GM18858 (cell line): ENCODE measurements at regions not wholly inside any gene's neighbourhood (a gene's known extent, or its start where the extent isn't known, plus 50 kb on each side); places are given as distances from the start of the nearest gene placed in this dataset.
"Not testable (repeated sequence)": the region's sequence is repeated elsewhere in the genome, so short reads cannot be mapped to it uniquely, and the experiment has no call there.

ENCODE experiments used
- ATAC-seq: cut with Tn5 transposase; IDR thresholded peaks from one replicate; pipeline ENCODE4 v1.9.1; 2021; ENCODE audit not compliant: unreplicated experiment

DNA sequence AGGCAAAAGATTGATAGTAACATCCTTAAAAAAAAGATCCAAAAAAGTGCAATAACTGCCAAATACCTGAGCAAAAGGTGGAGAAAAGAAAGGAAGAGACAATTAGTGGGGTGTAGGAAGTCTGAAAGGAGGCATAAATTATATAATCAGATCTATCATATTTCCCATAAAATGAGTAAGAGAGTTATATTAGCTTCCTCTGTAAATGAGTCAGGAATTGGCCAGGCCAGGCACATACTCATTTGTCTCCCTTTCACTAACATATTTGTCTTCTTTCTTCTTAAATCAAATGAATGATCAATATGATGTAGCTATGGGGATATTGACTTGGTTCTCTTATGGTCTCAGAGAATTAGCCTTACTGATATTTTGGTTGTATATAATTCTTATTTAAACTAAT is 292.3 kb upstream of the CADM2 start:
- no peak for ATAC-seq

- ATAC-seq = no peak
Observed at GRCh38 chr3:84679211-84679610, 279.6 kb upstream of the CADM2 start.

DNA sequence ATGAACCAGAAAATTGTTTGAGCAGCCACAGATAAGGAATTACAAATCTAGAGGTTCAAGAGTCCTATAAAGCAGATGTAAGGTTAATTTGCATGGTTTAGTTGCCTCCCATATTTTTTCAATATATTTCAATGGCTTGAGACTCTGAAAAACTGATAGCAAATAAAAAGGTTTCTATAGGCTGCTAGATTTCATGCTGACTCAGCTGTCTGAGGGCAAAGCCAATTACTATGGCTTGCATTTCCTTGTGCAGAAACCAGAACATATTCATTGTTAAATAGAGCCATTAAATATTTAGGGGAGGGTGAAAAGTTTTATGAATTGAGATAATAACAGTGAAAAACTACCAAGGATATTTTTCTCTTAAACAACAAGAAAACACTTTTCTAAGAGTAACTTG is 278.1 kb upstream of the CADM2 start:
- no peak for ATAC-seq

DNA sequence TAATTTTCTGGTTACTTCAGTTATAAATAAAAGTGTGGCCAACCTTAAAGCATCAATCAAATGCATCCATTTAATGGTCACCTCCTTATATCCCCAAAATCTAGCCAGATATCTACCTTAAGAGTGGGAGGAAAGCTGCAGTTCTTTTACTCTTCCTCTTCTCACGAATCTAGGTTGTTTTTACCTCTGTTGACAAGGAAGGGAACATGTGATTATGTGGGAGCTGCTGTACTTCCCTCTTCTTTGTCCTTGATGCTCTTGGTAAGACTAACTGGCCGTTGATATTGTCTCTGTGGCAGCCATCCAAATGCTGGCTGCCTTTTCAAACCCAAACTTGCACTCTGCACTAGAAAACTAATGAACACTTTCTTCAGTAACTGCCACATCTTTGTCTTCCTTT is 275.3 kb upstream of the CADM2 start:
- ATAC-seq = no peak

GRCh38 chr3:84685467-84685866 is 273.3 kb upstream of the CADM2 start:
- no peak for ATAC-seq

DNA sequence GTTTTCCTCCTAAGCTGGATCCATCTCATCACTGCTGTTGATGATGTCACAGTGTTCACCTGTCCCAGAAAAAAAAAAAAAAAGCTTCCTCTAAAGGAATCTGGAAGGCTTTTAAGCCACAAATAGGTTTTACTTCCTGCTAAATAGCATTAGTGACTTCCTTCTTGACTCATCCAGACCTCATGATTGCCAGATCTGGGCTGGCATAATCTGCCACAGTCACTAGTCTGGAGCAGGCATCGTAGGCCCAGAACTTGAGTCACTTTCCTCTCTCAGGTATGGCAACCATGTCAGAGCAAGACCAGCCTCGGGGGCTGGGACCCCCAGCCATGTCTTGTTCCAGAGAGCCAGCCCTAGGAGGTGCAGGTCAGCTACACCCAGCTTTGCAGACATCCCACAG is 266.5 kb upstream of the CADM2 start:
- ATAC-seq = no peak

GRCh38 chr3:84710288-84710687 is 248.5 kb upstream of the CADM2 start:
- ATAC-seq = not testable (repeated sequence)

DNA sequence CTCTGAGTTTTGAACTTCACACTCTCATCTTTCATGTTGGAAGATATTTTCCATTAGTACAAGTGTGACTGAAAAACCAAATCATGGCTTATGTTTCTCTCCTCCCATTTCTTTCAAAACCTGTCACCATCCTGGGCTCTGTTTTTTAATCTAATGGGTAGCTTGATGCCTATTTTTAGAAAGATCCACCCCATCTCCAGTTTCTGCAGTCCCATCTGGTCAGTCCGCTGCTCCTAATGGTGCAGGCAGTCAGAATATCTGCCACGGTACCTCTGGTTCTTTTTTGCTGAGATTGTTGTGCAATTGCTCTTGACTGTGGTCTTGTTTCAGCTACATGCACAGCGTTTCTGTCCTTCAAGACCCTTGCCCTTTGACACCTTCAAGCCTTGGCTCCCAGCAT is 240.9 kb upstream of the CADM2 start:
- no peak for ATAC-seq

- ATAC-seq = peak; percentile 91
Observed at GRCh38 chr3:84724877-84725276, 233.9 kb upstream of the CADM2 start.

DNA sequence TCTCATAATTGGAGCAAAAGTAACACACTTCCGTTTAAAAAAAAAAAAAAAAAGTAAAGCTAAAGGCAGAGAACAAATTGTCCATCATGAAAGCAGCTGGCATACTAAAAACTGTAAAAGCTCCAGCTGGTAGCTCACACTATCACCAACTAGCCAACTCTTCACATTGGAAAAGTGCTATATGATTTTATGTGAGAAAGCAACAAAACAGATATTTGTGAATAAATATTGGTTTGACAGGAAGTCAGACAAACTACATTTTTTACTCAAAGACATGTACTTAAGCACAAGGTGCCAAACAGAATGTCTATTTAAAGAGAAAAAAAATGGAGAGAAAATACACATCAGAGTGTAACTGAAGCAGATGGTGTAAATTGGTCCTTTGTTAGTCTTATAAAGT is 231.2 kb upstream of the CADM2 start:
- ATAC-seq = no peak

GRCh38 chr3:84734731-84735130 is 224.1 kb upstream of the CADM2 start:
- ATAC-seq = not testable (repeated sequence)

DNA sequence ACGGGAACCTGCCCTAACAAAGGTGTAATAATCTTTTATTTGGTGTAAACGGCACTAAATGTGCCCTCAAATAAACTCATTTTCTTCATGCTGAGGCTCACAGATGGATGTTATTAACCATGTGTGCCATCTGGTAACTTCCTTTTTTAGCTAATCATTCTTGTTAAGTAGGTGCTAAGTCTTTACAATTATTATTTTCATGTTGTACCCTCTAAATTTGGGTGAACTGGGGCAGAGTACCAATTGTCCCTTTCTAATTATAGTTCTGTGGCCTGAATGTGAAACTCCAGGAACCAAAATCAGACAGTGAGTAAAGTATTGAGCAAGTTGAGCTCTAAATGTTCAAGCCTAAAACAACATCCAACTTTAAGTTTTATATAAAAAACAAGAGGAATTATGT is 220.7 kb upstream of the CADM2 start:
- ATAC-seq = no peak

DNA sequence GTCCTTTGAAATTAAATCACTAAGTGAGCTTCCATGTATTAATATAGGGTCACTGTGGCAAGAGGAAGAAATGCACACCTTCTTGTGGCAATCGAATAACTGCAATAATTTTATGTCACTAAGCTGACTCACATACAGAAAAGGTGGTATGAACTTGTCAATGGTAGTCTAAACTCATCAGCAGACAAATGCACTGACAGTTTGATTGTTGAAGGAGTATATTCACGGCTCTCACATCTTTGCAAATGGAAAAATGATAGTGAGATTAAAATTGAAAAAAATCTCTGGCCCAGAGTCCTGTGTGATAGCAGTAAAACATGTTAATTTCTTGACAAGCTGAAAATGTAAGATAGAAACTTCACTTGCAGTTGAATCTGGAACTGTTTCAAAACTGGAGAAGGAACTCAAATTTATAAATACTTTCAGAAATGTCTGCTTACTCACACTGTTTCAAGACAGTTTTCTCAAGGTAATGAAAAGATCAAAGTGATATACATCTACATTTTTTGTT is 215.8 kb upstream of the CADM2 start:
- no peak for ATAC-seq

GRCh38 chr3:84744130-84744529 is 214.7 kb upstream of the CADM2 start:
- ATAC-seq = no peak

DNA sequence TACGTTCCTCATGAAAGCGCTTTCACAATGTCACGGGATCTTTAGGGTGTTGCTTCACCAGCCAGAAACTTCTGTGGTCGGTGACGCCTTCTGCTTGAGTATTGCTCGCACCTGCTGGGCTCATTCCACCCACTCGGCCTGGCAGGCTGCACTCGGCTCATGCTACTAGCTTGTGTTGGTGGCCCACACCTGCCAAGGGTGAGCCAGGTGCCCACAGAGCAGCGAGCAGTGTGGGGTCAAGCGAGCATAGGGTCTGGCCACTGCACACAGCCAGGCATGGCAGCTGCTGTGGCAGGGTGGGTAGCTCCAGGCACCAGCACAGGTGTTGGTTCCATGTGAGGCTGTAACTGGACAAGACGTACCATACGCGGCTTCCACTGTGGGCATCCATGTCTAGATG is 202.9 kb upstream of the CADM2 start:
- ATAC-seq = no peak

DNA sequence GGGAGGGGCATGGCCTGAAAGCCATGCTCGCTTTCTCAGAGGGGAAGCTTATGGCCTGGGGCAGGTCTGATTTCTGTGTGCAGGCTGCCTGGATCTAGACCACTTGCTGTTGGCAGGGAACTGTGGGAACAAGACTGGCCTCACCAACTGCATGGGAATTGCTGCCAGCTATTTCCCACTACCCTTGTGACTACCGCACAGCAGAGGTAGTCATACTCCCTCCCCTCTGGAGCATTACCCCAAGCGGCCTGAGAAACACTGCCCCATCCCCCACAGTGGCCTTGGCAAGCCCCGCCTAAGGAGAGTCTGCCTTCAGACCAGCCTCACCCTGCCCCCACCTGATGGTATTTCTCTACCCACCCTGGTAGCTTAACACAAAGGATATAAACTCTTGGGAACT is 199.4 kb upstream of the CADM2 start:
- no peak for ATAC-seq

DNA sequence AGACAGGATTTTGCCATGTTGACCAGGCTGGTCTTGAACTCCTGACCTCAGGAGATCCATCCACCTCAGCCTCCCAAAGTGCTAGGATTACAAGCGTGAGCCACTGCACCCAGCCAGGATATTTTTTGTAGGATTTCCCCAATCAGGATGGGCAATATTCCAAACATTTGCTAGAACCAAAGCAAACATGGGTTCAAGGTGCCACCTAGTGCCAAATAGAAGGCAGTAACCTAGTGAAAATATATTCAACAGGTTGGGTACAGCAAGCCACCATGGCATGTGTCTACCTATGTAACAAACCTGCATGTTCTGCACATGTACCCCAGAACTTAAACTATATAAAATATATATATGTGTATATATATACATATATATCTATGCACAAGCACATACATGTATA is 185.9 kb upstream of the CADM2 start:
- no peak for ATAC-seq

DNA sequence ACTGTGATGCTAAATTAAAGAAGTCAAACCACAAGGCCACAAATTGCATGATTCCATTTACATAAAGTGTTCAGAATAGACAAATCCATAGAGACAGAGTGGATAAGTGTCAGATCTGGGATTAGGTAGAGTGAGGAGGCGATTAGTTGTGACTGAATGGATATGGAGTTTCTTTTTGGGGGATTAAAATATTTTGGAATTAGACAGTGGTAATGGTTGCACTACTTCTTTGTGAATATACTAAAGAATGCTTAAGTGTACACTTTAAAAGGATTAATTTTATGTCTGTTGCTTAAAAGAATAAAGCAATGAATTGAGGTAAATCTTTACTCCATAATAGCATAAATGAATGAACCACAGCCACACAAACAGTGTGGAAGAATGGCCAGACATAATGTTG is 175.5 kb upstream of the CADM2 start:
- ATAC-seq = no peak

- ATAC-seq = no peak
Observed at GRCh38 chr3:84789961-84790360, 168.8 kb upstream of the CADM2 start.

DNA sequence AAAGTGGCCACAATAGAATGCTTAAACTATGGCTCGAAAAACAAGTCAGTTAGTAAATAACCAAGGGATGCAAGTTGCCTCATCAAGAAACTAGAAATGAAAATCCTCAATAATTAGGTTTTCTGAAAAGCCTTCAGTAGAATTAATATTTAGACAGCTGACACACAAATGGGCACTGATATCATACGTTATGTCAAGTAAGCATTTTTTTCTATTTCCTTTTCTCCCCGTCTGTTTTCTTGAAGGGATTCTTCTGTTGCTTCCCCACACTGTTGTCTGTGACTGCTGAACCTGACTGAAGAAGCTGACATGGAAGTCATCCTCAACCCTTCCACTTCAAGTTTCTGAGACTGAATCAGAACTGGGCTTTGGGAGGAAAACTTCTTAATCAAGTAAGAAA is 151.8 kb upstream of the CADM2 start:
- no peak for ATAC-seq

DNA sequence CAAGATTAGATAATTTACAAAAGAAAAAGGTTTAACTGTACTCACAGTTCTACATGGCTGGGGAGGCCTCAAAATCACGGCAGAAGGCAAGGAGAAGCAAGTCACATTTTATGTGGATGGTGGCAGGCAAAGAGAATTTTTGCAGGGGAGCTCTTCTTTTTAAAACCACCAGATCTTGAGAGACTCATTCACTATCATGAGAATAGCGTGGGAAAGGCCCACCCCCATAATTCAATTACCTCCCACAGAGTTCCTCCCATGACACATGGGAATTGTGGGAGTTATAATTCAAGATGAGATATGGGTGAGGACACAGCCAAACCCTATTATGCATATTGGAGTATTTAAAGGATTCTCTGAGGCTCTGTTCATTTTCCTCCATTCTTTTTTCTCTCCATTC is 138.7 kb upstream of the CADM2 start:
- no peak for ATAC-seq

DNA sequence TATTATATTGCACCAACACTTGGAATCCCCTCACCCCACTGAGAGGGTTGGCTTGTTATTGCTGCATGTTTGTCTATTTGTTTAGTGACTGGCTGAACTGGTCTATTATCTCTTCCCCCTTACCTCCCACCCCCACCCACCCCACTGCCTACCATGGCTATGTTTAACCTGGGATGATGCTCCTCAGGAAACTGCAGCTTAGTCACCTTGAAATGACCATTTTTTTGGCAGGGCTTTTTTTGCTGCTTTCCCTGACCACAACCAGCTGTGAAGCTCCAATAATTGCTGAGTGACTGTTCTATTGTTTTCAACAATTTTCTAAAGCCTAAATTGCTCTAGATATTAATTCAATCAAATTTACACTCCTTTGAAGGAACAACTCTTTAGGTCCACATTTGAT is 137.9 kb upstream of the CADM2 start:
- no peak for ATAC-seq

DNA sequence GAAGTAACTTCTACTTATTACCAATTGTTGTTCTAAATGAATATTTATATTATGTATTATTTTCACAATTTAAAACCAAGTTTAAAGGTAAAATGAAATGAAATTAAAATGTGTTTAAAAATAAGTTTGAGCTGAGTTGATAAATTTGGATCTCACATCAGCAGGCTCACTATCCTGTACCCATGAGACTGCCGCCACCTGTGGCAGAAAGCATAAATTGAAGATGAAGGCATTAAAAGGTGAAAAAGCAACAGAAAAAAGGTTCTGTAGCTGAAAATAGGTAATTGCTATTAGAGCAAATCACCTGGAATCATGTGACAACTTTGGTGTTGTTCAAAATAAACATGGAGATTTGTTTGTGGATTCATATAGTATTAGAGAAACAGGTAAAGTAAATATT is 133.0 kb upstream of the CADM2 start:
- no peak for ATAC-seq

GRCh38 chr3:84830476-84830875 is 128.3 kb upstream of the CADM2 start:
- ATAC-seq = no peak
